Mesendoderm (in vitro differentiated cells): ENCODE measurements at regions not wholly inside any gene's neighbourhood (a gene's known extent, or its start where the extent isn't known, plus 50 kb on each side); places are given as distances from the start of the nearest gene placed in this dataset.
"Not testable (repeated sequence)": the region's sequence is repeated elsewhere in the genome, so short reads cannot be mapped to it uniquely, and the experiment has no call there.

Source experiments
- DNase-seq: peaks from one replicate; pipeline ENCODE4 v3.0.0; 2013
- H2AK5ac ChIP-seq: 2 replicates; pipeline ENCODE4 v1.6.1; 2013; ENCODE audit warnings: low read length, inconsistent platforms
- H2BK120ac ChIP-seq: 2 replicates; pipeline ENCODE4 v1.6.1; 2013; ENCODE audit warnings: low read depth, mild to moderate bottlenecking, low read length, moderate library complexity, mixed read lengths
- H2BK15ac ChIP-seq: replicated peaks from 2 replicates; pipeline ENCODE4 v1.6.1; 2013; ENCODE audit warnings: low read depth, mild to moderate bottlenecking, moderate library complexity
- H2BK5ac ChIP-seq: 2 replicates; pipeline ENCODE4 v1.6.1; 2013; ENCODE audit warnings: low read length, inconsistent platforms
- H3K18ac ChIP-seq: 2 replicates; pipeline ENCODE4 v1.6.1; 2013; ENCODE audit warnings: mild to moderate bottlenecking, low read length, mixed read lengths
- H3K23ac ChIP-seq: one replicate; pipeline ENCODE4 v1.6.1; 2013; ENCODE audit warnings: low read length
- H3K27ac ChIP-seq: 2 replicates; pipeline ENCODE4 v1.5.1; 2013; ENCODE audit warnings: low read depth, mild to moderate bottlenecking, inconsistent platforms, low read length, moderate library complexity
- H3K27me3 ChIP-seq: 2 replicates; pipeline ENCODE4 v1.6.1; 2013; ENCODE audit warnings: low read length, control low read depth, mild to moderate bottlenecking, inconsistent platforms; ENCODE audit not compliant: insufficient read depth, poor library complexity
- H3K36me3 ChIP-seq: 2 replicates; pipeline ENCODE4 v1.6.1; 2013; ENCODE audit warnings: low read length, inconsistent platforms; ENCODE audit not compliant: control insufficient read depth, insufficient read depth
- H3K4ac ChIP-seq: one replicate; pipeline ENCODE4 v1.6.1; 2013; ENCODE audit warnings: low read depth, mild to moderate bottlenecking, low read length, moderate library complexity
- H3K4me1 ChIP-seq: 2 replicates; pipeline ENCODE4 v1.6.1; 2013; ENCODE audit warnings: low read depth, low read length, inconsistent platforms; ENCODE audit not compliant: control insufficient read depth
- H3K4me2 ChIP-seq: 2 replicates; pipeline ENCODE4 v1.6.1; 2013; ENCODE audit warnings: low read length
- H3K4me3 ChIP-seq: 2 replicates; pipeline ENCODE4 v1.5.1; 2013; ENCODE audit warnings: mild to moderate bottlenecking, low read length
- H3K56ac ChIP-seq: one replicate; pipeline ENCODE4 v1.6.1; 2013; ENCODE audit warnings: low read length
- H3K79me1 ChIP-seq: 2 replicates; pipeline ENCODE4 v1.6.1; 2013; ENCODE audit warnings: low read length, inconsistent platforms
- H3K79me2 ChIP-seq: 2 replicates; pipeline ENCODE4 v1.6.1; 2013; ENCODE audit warnings: mild to moderate bottlenecking, low read length; ENCODE audit not compliant: control insufficient read depth, insufficient read depth
- H3K9ac ChIP-seq: 2 replicates; pipeline ENCODE4 v1.6.1; 2013; ENCODE audit warnings: low read length, inconsistent platforms
- H4K5ac ChIP-seq: one replicate; pipeline ENCODE4 v1.6.1; 2013; ENCODE audit warnings: low read length
- H4K8ac ChIP-seq: one replicate; pipeline ENCODE4 v1.6.1; 2013; ENCODE audit warnings: low read depth, mild to moderate bottlenecking, control low read depth, low read length, moderate library complexity
- WGBS: extraction: QIAGEN DNeasy Blood & Tissue Kit; methylation state at CpG from one replicate; pipeline ENCODE4 v1.1.7; 2013; ENCODE audit warnings: low lambda C conversion rate, missing lambda C conversion rate; ENCODE audit not compliant: insufficient coverage; ENCODE audit errors: extremely low coverage; 5-methylcytosine and 5-hydroxymethylcytosine counted together

DNA sequence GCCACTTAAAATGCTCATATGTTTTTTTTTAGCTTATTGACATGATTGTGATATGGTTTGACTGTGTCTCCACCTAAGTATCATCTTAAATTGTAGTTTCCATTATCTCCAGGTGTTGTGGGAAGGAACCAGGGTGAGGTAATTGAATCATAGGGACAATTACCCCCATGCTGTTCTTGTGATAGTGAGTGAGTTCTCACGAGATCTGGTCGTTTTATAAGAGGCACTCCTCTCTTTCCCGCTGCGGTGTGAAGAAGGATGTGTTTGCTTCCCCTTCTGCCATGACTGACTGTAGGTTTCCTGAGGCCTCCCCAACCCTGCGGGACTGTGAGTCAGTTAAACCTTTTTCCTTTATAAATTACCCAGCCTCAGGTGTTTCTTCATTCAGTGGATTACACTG lies 80.5 kb upstream of the ETV1 start:
- Histone ChIP-seq H2BK120ac (no peak overlapping the region), H3K79me2 (no peaks in the 10 kb centered on the region), H3K79me1 (no peaks in the 10 kb centered on the region), H3K9ac (no peak overlapping the region), H2BK5ac (no peak overlapping the region), H3K23ac (no peak overlapping the region), H3K4me3 (no peak overlapping the region), H3K36me3 (no peaks in the 10 kb centered on the region), H3K18ac (no peak overlapping the region), H3K27ac (no peak overlapping the region), H3K4me1 (no peaks in the 10 kb centered on the region), H3K4me2 (no peak overlapping the region), H3K4ac (no peak overlapping the region), H4K5ac (no peak overlapping the region), H3K27me3 (no peaks in the 10 kb centered on the region), H4K8ac (no peak overlapping the region), H2AK5ac (no peak overlapping the region), H2BK15ac (no peak overlapping the region), H3K56ac (no peak overlapping the region)
- DNase-seq = peak; percentile 60
- WGBS = no CpG with 5 or more reads among the region's 5 CpGs

DNA sequence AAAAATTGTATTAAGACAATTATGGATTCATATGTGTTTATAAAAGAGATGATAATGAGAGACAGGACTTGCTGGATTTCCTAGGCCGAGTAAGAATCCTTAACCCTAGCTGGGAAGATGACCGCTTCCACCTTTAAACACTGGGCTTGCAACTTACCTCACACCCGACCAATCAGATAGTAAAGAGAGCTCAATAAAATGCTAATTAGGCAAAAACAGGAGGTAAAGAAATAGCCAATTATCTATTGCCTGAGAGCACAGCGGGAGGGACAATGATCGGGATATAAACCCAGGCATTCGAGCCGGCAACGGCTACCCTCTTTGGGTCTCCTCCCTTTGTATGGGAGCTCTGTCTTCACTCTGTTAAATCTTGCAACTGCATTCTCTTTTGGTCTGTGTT lies 77.3 kb upstream of the ETV1 start:
- H3K36me3 ChIP-seq, H3K9ac ChIP-seq, H3K79me1 ChIP-seq, H2BK120ac ChIP-seq, H4K8ac ChIP-seq, H3K4me1 ChIP-seq, DNase-seq, H3K18ac ChIP-seq, H3K4me3 ChIP-seq, H3K56ac ChIP-seq, H4K5ac ChIP-seq, H3K27ac ChIP-seq, H2BK5ac ChIP-seq, H2AK5ac ChIP-seq, H3K23ac ChIP-seq, H3K79me2 ChIP-seq, H3K4ac ChIP-seq, H2BK15ac ChIP-seq, H3K4me2 ChIP-seq, H3K27me3 ChIP-seq: not testable (repeated sequence)
- WGBS = no CpG with 5 or more reads among the region's 8 CpGs

DNA sequence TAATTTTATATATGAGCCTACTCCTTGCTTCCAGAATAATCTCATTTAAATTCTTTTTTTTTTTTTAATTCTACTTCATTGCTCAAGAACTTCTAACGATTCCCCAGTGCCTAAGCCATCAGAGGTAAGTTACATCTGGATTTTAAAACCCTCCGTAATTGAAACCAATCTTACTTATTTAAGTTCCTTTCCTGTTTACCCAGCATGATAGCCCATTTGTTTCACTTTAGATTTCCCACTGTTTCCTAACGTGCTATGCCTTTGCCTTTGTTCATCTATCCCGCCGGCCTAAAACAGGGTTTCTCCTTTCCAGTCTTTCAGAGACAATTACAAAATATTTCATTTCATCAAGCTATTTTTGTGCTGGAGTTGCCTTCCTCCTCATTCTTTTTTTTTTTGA lies 75.8 kb upstream of the ETV1 start:
- Histone ChIP-seq H3K79me2 (no peaks in the 10 kb centered on the region), H2BK120ac (no peak overlapping the region), H3K27ac (no peak overlapping the region), H2AK5ac (no peak overlapping the region), H3K4me3 (no peak overlapping the region), H3K4ac (no peak overlapping the region), H3K36me3 (no peaks in the 10 kb centered on the region), H2BK15ac (no peak overlapping the region), H4K5ac (no peak overlapping the region), H3K56ac (no peak overlapping the region), H3K27me3 (no peaks in the 10 kb centered on the region), H3K4me1 (no peaks in the 10 kb centered on the region), H4K8ac (no peak overlapping the region), H3K79me1 (no peaks in the 10 kb centered on the region), H3K4me2 (no peak overlapping the region), H3K9ac (no peak overlapping the region), H2BK5ac (no peak overlapping the region), H3K23ac (no peak overlapping the region), H3K18ac (no peak overlapping the region)
- no CpG with 5 or more reads among the region's 5 CpGs for WGBS
- DNase-seq = peak; percentile 30

DNA sequence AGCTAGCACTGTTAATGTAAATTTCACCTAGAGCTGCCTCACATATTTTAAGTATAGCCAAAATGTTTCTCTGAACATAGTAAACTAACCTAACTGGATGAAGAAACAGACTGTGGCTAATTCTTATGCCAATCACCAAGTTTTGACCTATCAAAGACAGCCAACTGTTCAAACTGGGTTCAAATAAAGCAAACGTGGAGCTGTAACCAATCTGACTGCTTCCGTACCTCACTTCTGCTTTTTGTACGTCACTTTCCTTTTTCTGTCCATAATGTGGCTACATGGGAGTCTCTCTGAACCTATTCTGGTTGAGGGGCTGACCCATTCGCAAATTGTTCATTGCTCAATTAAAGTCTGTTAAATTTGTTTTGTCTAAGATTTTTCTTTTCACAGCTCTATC lies 66.3 kb upstream of the ETV1 start:
- Histone ChIP-seq H3K56ac (no peak overlapping the region), H2BK15ac (no peak overlapping the region), H3K4me3 (no peak overlapping the region), H2AK5ac (no peak overlapping the region), H4K5ac (no peak overlapping the region), H3K27ac (no peak overlapping the region), H3K23ac (no peak overlapping the region), H3K36me3 (no peaks in the 10 kb centered on the region), H3K9ac (no peak overlapping the region), H3K4me2 (no peak overlapping the region), H2BK5ac (no peak overlapping the region), H3K27me3 (no peaks in the 10 kb centered on the region), H3K4me1 (no peaks in the 10 kb centered on the region), H2BK120ac (no peak overlapping the region), H4K8ac (no peak overlapping the region), H3K18ac (no peak overlapping the region), H3K79me1 (no peaks in the 10 kb centered on the region), H3K4ac (no peak overlapping the region), H3K79me2 (no peaks in the 10 kb centered on the region)
- no peak for DNase-seq
- no CpG with 5 or more reads among the region's 4 CpGs for WGBS

DNA sequence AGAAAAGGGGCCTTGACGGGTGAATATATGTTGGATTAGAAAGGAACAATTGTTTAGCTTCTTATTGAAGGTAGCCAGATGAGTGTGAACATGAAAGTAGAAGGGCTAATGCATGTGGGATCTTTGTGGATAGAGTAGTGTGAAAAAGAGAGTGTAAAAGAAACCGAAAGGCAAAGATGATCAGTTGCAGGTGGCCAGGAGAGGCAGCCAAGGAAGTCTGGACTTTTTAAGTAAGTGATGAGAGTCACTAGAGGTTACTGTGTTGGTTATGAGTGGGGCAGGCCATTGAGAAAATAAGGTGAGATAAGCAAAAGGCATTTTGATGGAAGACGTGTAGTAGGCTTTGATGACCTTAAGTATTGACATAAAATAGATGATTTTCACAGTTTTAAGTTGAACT lies 64.7 kb upstream of the ETV1 start:
- Histone ChIP-seq H3K4ac (no peak overlapping the region), H4K8ac (no peak overlapping the region), H3K36me3 (no peaks in the 10 kb centered on the region), H2AK5ac (no peak overlapping the region), H3K18ac (no peak overlapping the region), H4K5ac (no peak overlapping the region), H3K4me3 (no peak overlapping the region), H2BK5ac (no peak overlapping the region), H3K4me1 (no peaks in the 10 kb centered on the region), H3K79me2 (no peaks in the 10 kb centered on the region), H2BK15ac (no peak overlapping the region), H3K4me2 (no peak overlapping the region), H3K27me3 (no peaks in the 10 kb centered on the region), H3K56ac (no peak overlapping the region), H3K27ac (no peak overlapping the region), H3K9ac (no peak overlapping the region), H2BK120ac (no peak overlapping the region), H3K23ac (no peak overlapping the region), H3K79me1 (no peaks in the 10 kb centered on the region)
- WGBS = no CpG with 5 or more reads among the region's 3 CpGs
- no peak for DNase-seq

DNA sequence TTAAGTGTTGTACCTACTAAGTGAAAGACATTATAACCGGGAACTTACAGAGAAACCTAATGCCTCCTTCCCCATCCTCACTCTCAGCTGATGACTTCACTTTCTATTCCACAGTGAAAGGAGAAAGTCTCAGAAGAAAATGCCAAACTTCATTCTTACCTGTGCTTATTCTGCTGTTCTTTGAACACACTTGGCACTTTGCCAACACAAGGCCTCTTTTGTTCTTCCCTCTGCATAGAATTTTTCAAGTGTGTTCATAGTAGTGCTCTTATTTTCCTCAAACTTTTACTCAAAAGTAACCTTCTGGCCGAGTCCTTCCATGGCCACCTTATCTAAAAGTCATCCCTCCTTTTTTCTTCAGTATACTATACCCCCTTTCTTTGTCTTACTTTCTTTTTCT lies 59.4 kb upstream of the ETV1 start:
- DNase-seq = no peak
- Histone ChIP-seq H3K23ac (no peak overlapping the region), H3K27ac (no peak overlapping the region), H3K79me1 (no peaks in the 10 kb centered on the region), H4K8ac (no peak overlapping the region), H3K9ac (no peak overlapping the region), H2BK15ac (no peak overlapping the region), H3K4me3 (no peak overlapping the region), H3K18ac (no peak overlapping the region), H2BK5ac (no peak overlapping the region), H3K27me3 (no peaks in the 10 kb centered on the region), H2AK5ac (no peak overlapping the region), H3K4me1 (no peaks in the 10 kb centered on the region), H3K56ac (no peak overlapping the region), H3K4me2 (no peak overlapping the region), H3K4ac (no peak overlapping the region), H4K5ac (no peak overlapping the region), H3K79me2 (no peaks in the 10 kb centered on the region), H2BK120ac (no peak overlapping the region), H3K36me3 (no peaks in the 10 kb centered on the region)
- WGBS = no CpG with 5 or more reads among the region's 2 CpGs
